ENCODE measurements at regions not wholly inside any gene's neighbourhood (a gene's known extent, or its start where the extent isn't known, plus 50 kb on each side); places are given as distances from the start of the nearest gene placed in this dataset.

- no peaks in the 10 kb centered on the region for H3K4me1 ChIP-seq
- no peak for DNase-seq (ENCODE audit: extremely low spot score in 2 of 2)
- intact Hi-C loops (cut with DNase I): no loop called here
- TF ChIP-seq, protein P1, sequence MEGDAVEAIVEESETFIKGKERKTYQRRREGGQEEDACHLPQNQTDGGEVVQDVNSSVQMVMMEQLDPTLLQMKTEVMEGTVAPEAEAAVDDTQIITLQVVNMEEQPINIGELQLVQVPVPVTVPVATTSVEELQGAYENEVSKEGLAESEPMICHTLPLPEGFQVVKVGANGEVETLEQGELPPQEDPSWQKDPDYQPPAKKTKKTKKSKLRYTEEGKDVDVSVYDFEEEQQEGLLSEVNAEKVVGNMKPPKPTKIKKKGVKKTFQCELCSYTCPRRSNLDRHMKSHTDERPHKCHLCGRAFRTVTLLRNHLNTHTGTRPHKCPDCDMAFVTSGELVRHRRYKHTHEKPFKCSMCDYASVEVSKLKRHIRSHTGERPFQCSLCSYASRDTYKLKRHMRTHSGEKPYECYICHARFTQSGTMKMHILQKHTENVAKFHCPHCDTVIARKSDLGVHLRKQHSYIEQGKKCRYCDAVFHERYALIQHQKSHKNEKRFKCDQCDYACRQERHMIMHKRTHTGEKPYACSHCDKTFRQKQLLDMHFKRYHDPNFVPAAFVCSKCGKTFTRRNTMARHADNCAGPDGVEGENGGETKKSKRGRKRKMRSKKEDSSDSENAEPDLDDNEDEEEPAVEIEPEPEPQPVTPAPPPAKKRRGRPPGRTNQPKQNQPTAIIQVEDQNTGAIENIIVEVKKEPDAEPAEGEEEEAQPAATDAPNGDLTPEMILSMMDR (IDR thresholded peaks at IDR 0.05): no peak
- TF ChIP-seq POLR2AphosphoS5 (IDR thresholded peaks at IDR 0.05; ENCODE audit: insufficient read depth in 1 of 2, low read depth in 1 of 2): no peak
- no peak for TF ChIP-seq POLR2A (IDR thresholded peaks at IDR 0.05)
- H3K4me3 ChIP-seq: no peak overlapping the region
- no peak overlapping the region for H3K27ac ChIP-seq
- H3K36me3 ChIP-seq: no peaks in the 10 kb centered on the region
- no peaks in the 10 kb centered on the region for H3K27me3 ChIP-seq
- no peaks in the 10 kb centered on the region for H3K9me3 ChIP-seq
These were observed 77.2 kb upstream of the ADRA2C start for GRCh38 chr4:3689006-3689405.

- H3K27ac ChIP-seq: no peak overlapping the region
- no peak for TF ChIP-seq POLR2A (IDR thresholded peaks at IDR 0.05)
- TF ChIP-seq POLR2AphosphoS5 (IDR thresholded peaks at IDR 0.05; ENCODE audit: insufficient read depth in 1 of 2, low read depth in 1 of 2): no peak
- no peaks in the 10 kb centered on the region for H3K36me3 ChIP-seq
- no peaks in the 10 kb centered on the region for H3K9me3 ChIP-seq
- DNase-seq (ENCODE audit: extremely low spot score in 2 of 2): no peak
- intact Hi-C loops (cut with DNase I): no loop called here
- H3K4me1 ChIP-seq: no peaks in the 10 kb centered on the region
- no peak overlapping the region for H3K4me3 ChIP-seq
- H3K27me3 ChIP-seq: no peaks in the 10 kb centered on the region
These were observed 77.9 kb upstream of the ADRA2C start for GRCh38 chr4:3688018-3688998.

GRCh38 chr4:3687538-3687937 lies 78.6 kb upstream of the ADRA2C start:
- Histone ChIP-seq H3K36me3 (no peaks in the 10 kb centered on the region), H3K27me3 (no peaks in the 10 kb centered on the region), H3K9me3 (no peaks in the 10 kb centered on the region), H3K4me1 (no peaks in the 10 kb centered on the region), H3K27ac (no peak overlapping the region), H3K4me3 (no peak overlapping the region)
- no peak for TF ChIP-seq POLR2AphosphoS5 (IDR thresholded peaks at IDR 0.05; ENCODE audit: insufficient read depth in 1 of 2, low read depth in 1 of 2)
- intact Hi-C loops (cut with DNase I): no loop called here
- no peak for DNase-seq (ENCODE audit: extremely low spot score in 2 of 2)

- peak in 1 of 2 donors; percentile 10 for TF ChIP-seq POLR2AphosphoS5 (IDR thresholded peaks at IDR 0.05; ENCODE audit: insufficient read depth in 1 of 2, low read depth in 1 of 2)
- TF ChIP-seq, protein P1 (IDR thresholded peaks at IDR 0.05): no peak
- Histone ChIP-seq H3K4me3 (no peak overlapping the region), H3K4me1 (no peaks in the 10 kb centered on the region), H3K27me3 (no peaks in the 10 kb centered on the region), H3K27ac (no peak overlapping the region), H3K9me3 (no peaks in the 10 kb centered on the region), H3K36me3 (no peaks in the 10 kb centered on the region)
- intact Hi-C loops (cut with DNase I): no loop called here
- DNase-seq (ENCODE audit: extremely low spot score in 2 of 2): no peak
These were observed 79.4 kb upstream of the ADRA2C start for GRCh38 chr4:3686753-3687152.

GRCh38 chr4:3685081-3685645 lies 81.0 kb upstream of the ADRA2C start:
- Histone ChIP-seq H3K4me3 (no peak overlapping the region), H3K36me3 (no peaks in the 10 kb centered on the region), H3K4me1 (no peaks in the 10 kb centered on the region), H3K27me3 (no peaks in the 10 kb centered on the region), H3K27ac (no peak overlapping the region), H3K9me3 (no peaks in the 10 kb centered on the region)
- no peak for TF ChIP-seq POLR2AphosphoS5 (IDR thresholded peaks at IDR 0.05; ENCODE audit: insufficient read depth in 1 of 2, low read depth in 1 of 2)
- TF ChIP-seq, protein P1 (IDR thresholded peaks at IDR 0.05): no peak
- TF ChIP-seq POLR2A (IDR thresholded peaks at IDR 0.05): no peak
- intact Hi-C loops (cut with DNase I): no loop called here
- DNase-seq (ENCODE audit: extremely low spot score in 2 of 2): no peak

DNA sequence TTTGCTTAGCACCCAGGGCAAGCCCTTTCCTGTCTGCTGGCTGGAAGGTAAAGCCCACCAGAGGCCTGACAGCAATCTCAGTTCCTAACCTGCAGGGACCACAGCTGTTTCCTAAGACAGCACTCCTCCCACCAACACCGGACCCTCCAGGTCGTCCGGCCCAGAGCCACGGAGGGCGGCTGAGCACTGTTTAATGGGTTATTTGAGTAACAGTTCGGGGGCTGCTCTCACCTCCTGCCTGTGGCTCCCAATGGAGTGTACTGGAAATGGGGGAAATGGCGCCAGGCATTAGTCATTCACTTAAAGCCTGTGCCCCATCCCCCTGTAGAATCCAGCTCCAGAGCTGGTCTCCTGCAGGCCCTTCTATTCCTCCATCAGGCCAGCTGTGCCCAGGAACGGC lies 81.6 kb upstream of the ADRA2C start:
- Histone ChIP-seq H3K36me3 (no peaks in the 10 kb centered on the region), H3K27me3 (no peaks in the 10 kb centered on the region), H3K4me3 (no peak overlapping the region), H3K27ac (no peak overlapping the region), H3K9me3 (no peaks in the 10 kb centered on the region), H3K4me1 (no peaks in the 10 kb centered on the region)
- no peak for DNase-seq (ENCODE audit: extremely low spot score in 2 of 2)
- intact Hi-C loops (cut with DNase I): no loop called here
- no peak for TF ChIP-seq POLR2A (IDR thresholded peaks at IDR 0.05)
- no peak for TF ChIP-seq POLR2AphosphoS5 (IDR thresholded peaks at IDR 0.05; ENCODE audit: insufficient read depth in 1 of 2, low read depth in 1 of 2)
- TF ChIP-seq, protein P1 (IDR thresholded peaks at IDR 0.05): no peak
